Activated T-cell treated with anti-CD3 and anti-CD28 coated beads for 24 hours (primary cell): ENCODE measurements at regions not wholly inside any gene's neighbourhood (a gene's known extent, or its start where the extent isn't known, plus 50 kb on each side); places are given as distances from the start of the nearest gene placed in this dataset.

Experiments
- DNase-seq: peaks from one replicate; pipeline ENCODE4 v3.0.0-alpha.2; 2020; ENCODE audit warnings: low read depth

- DNase-seq: no peak
Observed at GRCh38 chr10:10778959-10779358, 238.7 kb upstream of the CELF2 start.

- DNase-seq: no peak
Observed at GRCh38 chr10:10779511-10779910, 238.2 kb upstream of the CELF2 start.

- no peak for DNase-seq
Observed at GRCh38 chr10:10780746-10781145, 236.9 kb upstream of the CELF2 start.

- no peak for DNase-seq
Observed at GRCh38 chr10:10782603-10783002, 235.1 kb upstream of the CELF2 start.

GRCh38 chr10:10785627-10786026 lies 232.0 kb upstream of the CELF2 start:
- DNase-seq: no peak

GRCh38 chr10:10786109-10787090 lies 231.3 kb upstream of the CELF2 start:
- DNase-seq: no peak

- no peak for DNase-seq
Observed at GRCh38 chr10:10787586-10787985, 230.1 kb upstream of the CELF2 start.

- DNase-seq: no peak
Observed at GRCh38 chr10:10788761-10789160, 228.9 kb upstream of the CELF2 start.

- no peak for DNase-seq
Observed at GRCh38 chr10:10791869-10792268, 225.8 kb upstream of the CELF2 start.

- no peak for DNase-seq
Observed at GRCh38 chr10:10792681-10793080, 225.0 kb upstream of the CELF2 start.

- DNase-seq: no peak
Observed at GRCh38 chr10:10794046-10794445, 223.6 kb upstream of the CELF2 start.

- no peak for DNase-seq
Observed at GRCh38 chr10:10794791-10795191, 222.9 kb upstream of the CELF2 start.

- no peak for DNase-seq
Observed at GRCh38 chr10:10796061-10796773, 221.5 kb upstream of the CELF2 start.

- no peak for DNase-seq
Observed at GRCh38 chr10:10796774-10797415, 220.8 kb upstream of the CELF2 start.

- no peak for DNase-seq
Observed at GRCh38 chr10:10797513-10797912, 220.2 kb upstream of the CELF2 start.

GRCh38 chr10:10798102-10798863 lies 219.4 kb upstream of the CELF2 start:
- DNase-seq: no peak

GRCh38 chr10:10798864-10799192 lies 218.8 kb upstream of the CELF2 start:
- DNase-seq: no peak

- DNase-seq: no peak
Observed at GRCh38 chr10:10800961-10801360, 216.7 kb upstream of the CELF2 start.

- no peak for DNase-seq
Observed at GRCh38 chr10:10803278-10803677, 214.4 kb upstream of the CELF2 start.

GRCh38 chr10:10804061-10804460 lies 213.6 kb upstream of the CELF2 start:
- DNase-seq: no peak

GRCh38 chr10:10804998-10805740 lies 212.5 kb upstream of the CELF2 start:
- no peak for DNase-seq
